Esophagus muscularis mucosa (tissue), 4 donors: ENCODE measurements at regions not wholly inside any gene's neighbourhood (a gene's known extent, or its start where the extent isn't known, plus 50 kb on each side); places are given as distances from the start of the nearest gene placed in this dataset.

Experiments used
- EP300 ChIP-seq: sonication (generic); formaldehyde crosslinking; IDR thresholded peaks from one replicate; pipeline ENCODE4 v1.6.1; 2017; ENCODE audit warnings: antibody characterized with exemption
- POLR2A ChIP-seq: fragments of 450-650 bp; IDR thresholded peaks from one replicate; pipeline ENCODE4 v1.6.1; 2017; ENCODE audit warnings: antibody characterized with exemption, moderate library complexity, mild to moderate bottlenecking, low read depth
- POLR2AphosphoS5 ChIP-seq, 2 donors: sonication (generic); formaldehyde crosslinking; IDR thresholded peaks; one replicate each; pipeline ENCODE4 v1.6.1; 2017; ENCODE audit warnings: antibody characterized with exemption in 2 of 2
- TF ChIP-seq, protein P1 (sequence below), 3 experiments: fragments of 200-600 bp in 2 of 3; fragments of 450-650 bp in 1 of 3; sonication (generic) in 2 of 3; IDR thresholded peaks; one replicate each; pipeline ENCODE4 v1.5.1; 2017 to 2019; ENCODE audit warnings: antibody characterized with exemption in 3 of 3, mild to moderate bottlenecking in 2 of 3, moderate library complexity in 1 of 3

DNA sequence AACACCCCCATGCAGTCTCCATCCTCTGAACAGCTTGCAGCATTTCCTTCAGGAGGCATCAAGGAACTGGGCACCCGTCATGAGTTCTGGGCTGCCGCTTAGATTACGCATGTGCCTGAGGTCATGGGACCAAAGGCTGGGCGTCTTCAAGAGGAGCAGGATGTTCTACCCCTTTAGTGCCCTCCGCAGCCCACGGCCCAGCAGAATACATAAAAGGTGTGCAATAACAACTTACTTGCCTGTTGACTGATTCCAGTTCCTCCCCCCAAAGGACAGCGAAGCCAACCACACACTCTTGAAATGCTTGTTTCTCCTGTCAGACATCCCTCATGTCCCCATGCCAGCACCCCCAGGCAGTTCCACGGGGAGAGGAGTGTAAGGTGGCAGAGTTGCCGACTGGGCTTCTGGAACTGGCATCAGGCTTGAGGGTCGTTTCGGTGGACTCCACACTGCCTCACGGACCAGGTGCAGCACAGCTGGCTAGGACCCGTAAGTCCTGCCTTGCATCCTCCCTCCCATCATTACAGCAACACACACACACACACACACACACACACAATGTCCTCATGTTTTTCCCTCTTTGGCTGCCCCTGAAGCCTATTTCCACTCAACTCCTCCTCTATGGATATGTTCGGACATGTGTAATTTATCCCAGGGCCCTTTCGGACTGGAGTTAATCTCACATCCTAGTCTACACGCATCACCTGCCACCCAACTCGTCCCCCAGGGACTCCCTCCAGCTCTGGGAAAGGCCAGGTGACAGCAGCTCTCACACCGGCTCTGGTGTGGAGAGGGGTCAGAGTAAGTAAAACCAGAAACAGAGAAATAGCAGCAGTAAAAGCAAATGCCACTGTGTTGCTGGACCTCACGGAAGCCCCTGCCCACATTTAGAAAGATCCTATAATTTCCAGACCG is 200.7 kb downstream of the BCL11A start:
- TF ChIP-seq, protein P1, sequence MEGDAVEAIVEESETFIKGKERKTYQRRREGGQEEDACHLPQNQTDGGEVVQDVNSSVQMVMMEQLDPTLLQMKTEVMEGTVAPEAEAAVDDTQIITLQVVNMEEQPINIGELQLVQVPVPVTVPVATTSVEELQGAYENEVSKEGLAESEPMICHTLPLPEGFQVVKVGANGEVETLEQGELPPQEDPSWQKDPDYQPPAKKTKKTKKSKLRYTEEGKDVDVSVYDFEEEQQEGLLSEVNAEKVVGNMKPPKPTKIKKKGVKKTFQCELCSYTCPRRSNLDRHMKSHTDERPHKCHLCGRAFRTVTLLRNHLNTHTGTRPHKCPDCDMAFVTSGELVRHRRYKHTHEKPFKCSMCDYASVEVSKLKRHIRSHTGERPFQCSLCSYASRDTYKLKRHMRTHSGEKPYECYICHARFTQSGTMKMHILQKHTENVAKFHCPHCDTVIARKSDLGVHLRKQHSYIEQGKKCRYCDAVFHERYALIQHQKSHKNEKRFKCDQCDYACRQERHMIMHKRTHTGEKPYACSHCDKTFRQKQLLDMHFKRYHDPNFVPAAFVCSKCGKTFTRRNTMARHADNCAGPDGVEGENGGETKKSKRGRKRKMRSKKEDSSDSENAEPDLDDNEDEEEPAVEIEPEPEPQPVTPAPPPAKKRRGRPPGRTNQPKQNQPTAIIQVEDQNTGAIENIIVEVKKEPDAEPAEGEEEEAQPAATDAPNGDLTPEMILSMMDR (IDR thresholded peaks at IDR 0.05) = no peak
- TF ChIP-seq POLR2AphosphoS5 (IDR thresholded peaks at IDR 0.05) (no peak), POLR2A (no peak), EP300 (no peak)
